GM12878 (cell line): ENCODE measurements at regions not wholly inside any gene's neighbourhood (a gene's known extent, or its start where the extent isn't known, plus 50 kb on each side); places are given as distances from the start of the nearest gene placed in this dataset.

Source experiments
- ATAC-seq: fragments of 200-7000 bp; cut with Tn5 transposase; 3 replicates; pipeline ENCODE4 v1.9.1; 2020; ENCODE audit warnings: mild to moderate bottlenecking, moderate library complexity
- BruUV-seq: library from RNA; stranded (reverse); fragments of 400-500 nt; replicated peaks from 2 replicates; lab custom pipeline; 2021; lab: Mats Ljungman, UMichigan
- CTCF ChIA-PET: fragments of 300-600 bp; sonication (Branson Sonifier 250); formaldehyde crosslinking; extraction: SDS; loops from one replicate; lab custom pipeline; 2021; ENCODE audit warnings: inconsistent platforms; lab: Yijun Ruan, JAX
- POLR2A ChIA-PET: fragments of 350-600 bp; formaldehyde crosslinking; extraction: SDS; loops from one replicate; lab custom pipeline; 2021; ENCODE audit warnings: inconsistent platforms; lab: Charles Lee
- RAD21 ChIA-PET: fragments of 300-600 bp; sonication (Branson Sonifier 250); formaldehyde crosslinking; loops from one replicate; lab custom pipeline; 2023; ENCODE audit warnings: antibody characterized with exemption; ENCODE audit not compliant: unreplicated experiment; lab: Charles Lee
- SMC1A ChIA-PET: fragments of 300-600 bp; sonication (Branson Sonifier 250); formaldehyde crosslinking; loops from one replicate; lab custom pipeline; 2023; ENCODE audit not compliant: unreplicated experiment, uncharacterized antibody; lab: Charles Lee
- DNase-seq: peaks from one replicate; pipeline ENCODE4 v3.0.0-alpha.2; 2011; ENCODE audit warnings: low read depth, low spot score
- FAIRE-seq: peaks from 3 replicates; lab custom pipeline; 2011; peaks lifted over from hg19 to GRCh38; lab: Jason Lieb, UNC
- H2AFZ ChIP-seq: 2 replicates; pipeline ENCODE4 v1.6.0; 2011; ENCODE audit warnings: low read depth, low read length, control low read depth; ENCODE audit not compliant: control insufficient read depth
- H3K27ac ChIP-seq: 2 replicates; pipeline ENCODE4 v1.5.1; 2011; ENCODE audit warnings: control low read depth; ENCODE audit not compliant: control insufficient read depth, insufficient read depth
- H3K27me3 ChIP-seq, 2 experiments: replicated peaks in 1 of 2; 2 replicates each; pipeline versions ENCODE4 v1.6.0 to v1.6.1; 2011; ENCODE audit warnings: low read length in 1 of 2; ENCODE audit not compliant: control insufficient read depth in 2 of 2, insufficient read depth in 2 of 2
- H3K36me3 ChIP-seq, 2 experiments: 2 replicates each; pipeline ENCODE4 v1.5.1; 2011; ENCODE audit warnings: low read length in 1 of 2; ENCODE audit not compliant: control insufficient read depth in 2 of 2, insufficient read depth in 2 of 2
- H3K4me1 ChIP-seq: 2 replicates; pipeline ENCODE4 v1.6.1; 2011; ENCODE audit warnings: mild to moderate bottlenecking, low read length, moderate library complexity, mixed read lengths; ENCODE audit not compliant: control insufficient read depth, insufficient read depth
- H3K4me2 ChIP-seq: 2 replicates; pipeline ENCODE4 v1.6.0; 2011; ENCODE audit warnings: control low read depth; ENCODE audit not compliant: control insufficient read depth, insufficient read depth
- H3K4me3 ChIP-seq: fragments of 200-600 bp; sonication (generic); 2 replicates; pipeline ENCODE4 v1.5.1; 2016
- H3K79me2 ChIP-seq: 2 replicates; pipeline ENCODE4 v1.6.0; 2011; ENCODE audit warnings: low read length; ENCODE audit not compliant: control insufficient read depth, insufficient read depth
- H3K9ac ChIP-seq: 2 replicates; pipeline ENCODE4 v1.8.0; 2011; ENCODE audit warnings: low read length, control low read depth, mixed read lengths; ENCODE audit not compliant: control insufficient read depth, insufficient read depth
- H3K9me3 ChIP-seq: replicated peaks from 3 replicates; pipeline ENCODE4 v1.5.1; 2011; ENCODE audit warnings: mild to moderate bottlenecking, low read length; ENCODE audit not compliant: control insufficient read depth, insufficient read depth
- H4K20me1 ChIP-seq: 2 replicates; pipeline ENCODE4 v1.6.0; 2011; ENCODE audit not compliant: control insufficient read depth, insufficient read depth
- CEBPB ChIP-seq, 2 experiments: fragments of 150-350 bp in 1 of 2; IDR thresholded peaks; 2 replicates each; pipeline ENCODE4 v1.6.1; 2012 to 2014; ENCODE audit warnings: low read depth in 2 of 2, low read length in 2 of 2, borderline replicate concordance in 1 of 2, inconsistent platforms in 1 of 2
- ESRRA ChIP-seq: IDR thresholded peaks from 2 replicates; pipeline ENCODE4 v1.6.1; 2012; ENCODE audit warnings: mild to moderate bottlenecking, low read length, improper control_type of control experiment
- GATAD2B ChIP-seq: fragments of 450-650 bp; conservative IDR thresholded peaks from 2 replicates; pipeline ENCODE4 v1.6.1; 2017; ENCODE audit warnings: low read depth, mild to moderate bottlenecking, moderate library complexity
- MTA3 ChIP-seq: IDR thresholded peaks from 2 replicates; pipeline ENCODE4 v1.6.1; 2012; ENCODE audit warnings: low read length, inconsistent platforms, borderline replicate concordance
- RAD51 ChIP-seq: fragments of 450-650 bp; IDR thresholded peaks from 2 replicates; pipeline ENCODE4 v1.6.1; 2016; ENCODE audit warnings: moderate library complexity, mild to moderate bottlenecking, inconsistent platforms
- SMC3 ChIP-seq: IDR thresholded peaks from 2 replicates; pipeline ENCODE4 v1.6.1; 2011; ENCODE audit warnings: low read length, improper control_type of control experiment, borderline replicate concordance
- TBL1XR1 ChIP-seq: IDR thresholded peaks from 2 replicates; pipeline ENCODE4 v1.6.1; 2012; ENCODE audit warnings: low read depth, low read length, improper control_type of control experiment
- WGBS: methylation state at CpG from one replicate; pipeline ENCODE4 v1.1.6; 2016; ENCODE audit warnings: low lambda C conversion rate; ENCODE audit not compliant: insufficient replicate concordance, insufficient coverage; ENCODE audit errors: missing lambda C conversion rate; 5-methylcytosine and 5-hydroxymethylcytosine counted together
- in situ Hi-C: fragments of 300-500 bp; cut with MboI; formaldehyde crosslinking; loops from 9 replicates; pipeline ENCODE4 v1.14.3; 2018; ENCODE audit warnings: mixed read lengths
- intact Hi-C: fragments of 100-400 bp; cut with micrococcal nuclease; formaldehyde crosslinking; loops from one replicate; pipeline ENCODE4 v1.14.2; 2022; ENCODE audit not compliant: unreplicated experiment
- TF ChIP-seq, protein P1 (sequence below): IDR thresholded peaks from 2 replicates; pipeline ENCODE4 v1.6.1; 2012; ENCODE audit warnings: mild to moderate bottlenecking, low read depth, low read length

DNA sequence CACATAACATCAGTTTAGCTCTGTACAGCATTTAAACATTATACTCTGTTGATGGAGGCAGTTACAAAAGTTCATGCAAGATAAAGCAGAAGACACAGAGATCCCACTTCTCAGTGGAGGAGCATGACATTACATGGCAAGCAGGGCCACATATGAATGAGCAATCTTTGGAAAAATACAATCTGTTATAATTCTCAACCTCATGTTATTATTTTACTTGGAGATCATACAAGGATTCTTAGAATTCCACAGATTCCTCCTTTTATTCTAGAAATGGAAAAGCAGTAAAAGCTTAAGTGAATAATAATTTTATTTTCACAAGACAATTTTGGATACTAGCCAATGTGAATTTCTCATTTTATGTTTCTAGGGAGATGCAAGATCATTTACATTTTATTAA, 66.6 kb downstream of the IFI44 start (continued):
- TF ChIP-seq ESRRA = no peak
- TF ChIP-seq, protein P1, sequence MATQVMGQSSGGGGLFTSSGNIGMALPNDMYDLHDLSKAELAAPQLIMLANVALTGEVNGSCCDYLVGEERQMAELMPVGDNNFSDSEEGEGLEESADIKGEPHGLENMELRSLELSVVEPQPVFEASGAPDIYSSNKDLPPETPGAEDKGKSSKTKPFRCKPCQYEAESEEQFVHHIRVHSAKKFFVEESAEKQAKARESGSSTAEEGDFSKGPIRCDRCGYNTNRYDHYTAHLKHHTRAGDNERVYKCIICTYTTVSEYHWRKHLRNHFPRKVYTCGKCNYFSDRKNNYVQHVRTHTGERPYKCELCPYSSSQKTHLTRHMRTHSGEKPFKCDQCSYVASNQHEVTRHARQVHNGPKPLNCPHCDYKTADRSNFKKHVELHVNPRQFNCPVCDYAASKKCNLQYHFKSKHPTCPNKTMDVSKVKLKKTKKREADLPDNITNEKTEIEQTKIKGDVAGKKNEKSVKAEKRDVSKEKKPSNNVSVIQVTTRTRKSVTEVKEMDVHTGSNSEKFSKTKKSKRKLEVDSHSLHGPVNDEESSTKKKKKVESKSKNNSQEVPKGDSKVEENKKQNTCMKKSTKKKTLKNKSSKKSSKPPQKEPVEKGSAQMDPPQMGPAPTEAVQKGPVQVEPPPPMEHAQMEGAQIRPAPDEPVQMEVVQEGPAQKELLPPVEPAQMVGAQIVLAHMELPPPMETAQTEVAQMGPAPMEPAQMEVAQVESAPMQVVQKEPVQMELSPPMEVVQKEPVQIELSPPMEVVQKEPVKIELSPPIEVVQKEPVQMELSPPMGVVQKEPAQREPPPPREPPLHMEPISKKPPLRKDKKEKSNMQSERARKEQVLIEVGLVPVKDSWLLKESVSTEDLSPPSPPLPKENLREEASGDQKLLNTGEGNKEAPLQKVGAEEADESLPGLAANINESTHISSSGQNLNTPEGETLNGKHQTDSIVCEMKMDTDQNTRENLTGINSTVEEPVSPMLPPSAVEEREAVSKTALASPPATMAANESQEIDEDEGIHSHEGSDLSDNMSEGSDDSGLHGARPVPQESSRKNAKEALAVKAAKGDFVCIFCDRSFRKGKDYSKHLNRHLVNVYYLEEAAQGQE = no peak
- no peak for TF ChIP-seq MTA3
- no peak for TF ChIP-seq RAD51
- TF ChIP-seq CEBPB (IDR thresholded peaks at IDR 0.05; ENCODE audit: borderline replicate concordance in 1 of 2, low read depth in 2 of 2, low read length in 2 of 2) = no peak
- TF ChIP-seq SMC3 = no peak
- TF ChIP-seq, all 136 proteins: peak for 0

GRCh38 chr1:78718566-78718965, 68.9 kb downstream of the IFI44 start:
- no peaks in the 10 kb centered on the region for H3K79me2 ChIP-seq
- H3K4me2 ChIP-seq = no peak overlapping the region
- H3K27me3 ChIP-seq = no peaks in the 10 kb centered on the region
- H3K36me3 ChIP-seq = no peaks in the 10 kb centered on the region
- WGBS = 26% methylated on average over 2 of the region's 2 CpGs
- H3K4me3 ChIP-seq = no peak overlapping the region
- H2AFZ ChIP-seq = no peak overlapping the region
- RAD21 ChIA-PET = no interaction called here
- no peak for ATAC-seq
- no peaks in the 10 kb centered on the region for H3K9me3 ChIP-seq
- H4K20me1 ChIP-seq = no peaks in the 10 kb centered on the region
- no peak for DNase-seq
- CTCF ChIA-PET = interaction anchor here (1.0 kb wide), 1 partner anchor 101 kb away, joined by 3 read pairs; no protein-coding TSS in a partner anchor
- TF ChIP-seq GATAD2B = no peak
- no peak for TF ChIP-seq TBL1XR1
- FAIRE-seq = no peak
- no peak overlapping the region for H3K9ac ChIP-seq
- POLR2A ChIA-PET = no interaction called here
- in situ Hi-C loops = no loop called here
- SMC1A ChIA-PET = no interaction called here
- H3K27ac ChIP-seq = no peak overlapping the region
- intact Hi-C loops = no loop called here
- no peaks in the 10 kb centered on the region for H3K4me1 ChIP-seq
- no TSS peak for BruUV-seq
